GM23248 (cell line): ENCODE measurements at regions not wholly inside any gene's neighbourhood (a gene's known extent, or its start where the extent isn't known, plus 50 kb on each side); places are given as distances from the start of the nearest gene placed in this dataset.
A peak's percentile ranks its signal among the peaks of the same experiment; 100 is the strongest.

Experiments used
- DNase-seq: peaks from one replicate; pipeline ENCODE4 v3.0.0-alpha.2; 2015
- H2AFZ ChIP-seq: fragments of 200-600 bp; sonication (generic); 2 replicates; pipeline ENCODE4 v1.6.1; 2016; ENCODE audit warnings: antibody characterized with exemption
- H3F3A ChIP-seq: fragments of 200-600 bp; sonication (generic); 2 replicates; pipeline ENCODE4 v1.6.1; 2016; ENCODE audit warnings: mild to moderate bottlenecking, antibody characterized with exemption, mixed run types; ENCODE audit not compliant: insufficient read depth
- H3K27ac ChIP-seq: fragments of 200-600 bp; sonication (generic); 2 replicates; pipeline ENCODE4 v1.5.1; 2016; ENCODE audit warnings: mild to moderate bottlenecking
- H3K27me3 ChIP-seq: fragments of 200-600 bp; sonication (generic); replicated peaks from 2 replicates; pipeline ENCODE4 v1.6.1; 2016; ENCODE audit warnings: mild to moderate bottlenecking; ENCODE audit not compliant: insufficient read depth
- H3K36me3 ChIP-seq: fragments of 200-600 bp; sonication (generic); 2 replicates; pipeline ENCODE4 v1.6.1; 2016; ENCODE audit warnings: low read depth, mild to moderate bottlenecking
- H3K4me1 ChIP-seq: fragments of 200-600 bp; sonication (generic); 2 replicates; pipeline ENCODE4 v1.6.1; 2016; ENCODE audit warnings: mild to moderate bottlenecking; ENCODE audit not compliant: insufficient read depth
- H3K4me2 ChIP-seq: fragments of 200-600 bp; sonication (generic); one replicate; pipeline ENCODE4 v1.6.1; 2016; ENCODE audit warnings: mild to moderate bottlenecking; ENCODE audit not compliant: unreplicated experiment
- H3K4me3 ChIP-seq: fragments of 200-600 bp; sonication (generic); 2 replicates; pipeline ENCODE4 v1.5.1; 2016; ENCODE audit warnings: mild to moderate bottlenecking
- H3K79me2 ChIP-seq: fragments of 200-600 bp; sonication (generic); 2 replicates; pipeline ENCODE4 v1.6.1; 2016; ENCODE audit warnings: mild to moderate bottlenecking; ENCODE audit not compliant: insufficient read depth
- H3K9ac ChIP-seq: fragments of 200-600 bp; sonication (generic); 2 replicates; pipeline ENCODE4 v1.6.1; 2016; ENCODE audit warnings: mild to moderate bottlenecking
- H3K9me2 ChIP-seq: fragments of 200-600 bp; sonication (generic); 2 replicates; pipeline ENCODE4 v1.6.1; 2016; ENCODE audit warnings: mixed run types, mild to moderate bottlenecking, moderate library complexity; ENCODE audit not compliant: insufficient read depth
- H3K9me3 ChIP-seq: fragments of 200-600 bp; sonication (generic); one replicate; pipeline ENCODE4 v1.6.1; 2017; ENCODE audit warnings: low read depth
- H4K20me1 ChIP-seq: fragments of 200-600 bp; sonication (generic); 2 replicates; pipeline ENCODE4 v1.6.0; 2016; ENCODE audit not compliant: insufficient read depth
- EZH2 ChIP-seq: fragments of 200-600 bp; sonication (generic); IDR thresholded peaks from 2 replicates; pipeline ENCODE4 v1.6.1; 2018; ENCODE audit warnings: antibody characterized with exemption, mild to moderate bottlenecking; ENCODE audit not compliant: insufficient read depth, poor library complexity, severe bottlenecking
- EZH2phosphoT487 ChIP-seq: fragments of 200-600 bp; sonication (generic); IDR thresholded peaks from 2 replicates; pipeline ENCODE4 v1.6.1; 2018; ENCODE audit warnings: antibody characterized with exemption, moderate library complexity, mild to moderate bottlenecking, low read depth; ENCODE audit not compliant: insufficient read depth
- WGBS, 2 experiments: methylation state at CpG; one replicate each; pipeline ENCODE4 v1.1.6; 2015 to 2017; ENCODE audit warnings: low lambda C conversion rate in 2 of 2, low coverage in 1 of 2; ENCODE audit errors: missing lambda C conversion rate in 2 of 2; 5-methylcytosine and 5-hydroxymethylcytosine counted together
- in situ Hi-C: fragments of 300-500 bp; cut with MboI; formaldehyde crosslinking; loops from 2 replicates; pipeline ENCODE4 v1.15.0; 2020

GRCh38 chr12:91339106-91339505, 156.5 kb upstream of the DCN start:
- in situ Hi-C loops = no loop called here
- no peak for DNase-seq
- TF ChIP-seq EZH2 (no peak), EZH2phosphoT487 (no peak)
- Histone ChIP-seq H3K4me1 (peaks cover 10% of the 10 kb centered on the region), H3K27me3 (no peaks in the 10 kb centered on the region), H4K20me1 (no peaks in the 10 kb centered on the region), H3K9me3 (no peaks in the 10 kb centered on the region), H3K4me2 (no peak overlapping the region), H2AFZ (no peak overlapping the region), H3K27ac (no peak overlapping the region), H3K4me3 (no peak overlapping the region), H3K9ac (no peak overlapping the region), H3K79me2 (no peaks in the 10 kb centered on the region), H3F3A (peaks cover 5% of the 10 kb centered on the region; the same call in 1 of the 2 replicates), H3K9me2 (no peaks in the 10 kb centered on the region), H3K36me3 (no peaks in the 10 kb centered on the region)
- WGBS, 2 experiments = 82 to 84% methylated on average over 2 of the region's 2 CpGs

DNA sequence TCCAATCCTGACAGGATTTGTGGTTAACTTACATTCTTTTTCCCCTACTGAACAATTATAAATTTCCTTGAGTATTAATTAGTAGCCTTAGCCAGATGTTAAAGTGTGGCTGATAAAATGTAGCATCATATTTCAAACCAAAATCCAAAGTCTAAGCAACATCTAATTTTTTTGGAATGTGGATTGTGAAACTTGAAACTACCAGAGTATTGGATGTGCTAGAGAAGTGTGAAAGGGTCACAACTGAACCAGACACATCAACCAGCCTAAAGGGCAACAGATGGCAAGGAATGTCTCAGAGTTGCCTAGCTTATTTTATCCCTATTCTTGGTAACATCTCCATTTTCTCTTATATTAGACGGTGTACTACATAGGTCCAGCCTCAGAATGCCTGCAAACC, 153.1 kb upstream of the DCN start:
- no peak overlapping the region for H3K27ac ChIP-seq
- peak; percentile 17 for DNase-seq
- H3K36me3 ChIP-seq = no peaks in the 10 kb centered on the region
- H3K4me3 ChIP-seq = no peak overlapping the region
- 55% methylated on average over 1 of the region's 1 CpG for WGBS, 2 experiments
- TF ChIP-seq EZH2phosphoT487 = no peak
- TF ChIP-seq EZH2 = no peak
- no peak overlapping the region for H2AFZ ChIP-seq
- H3K9ac ChIP-seq = no peak overlapping the region
- H3K4me2 ChIP-seq = peak overlapping the region; percentile 1
- peaks cover 5% of the 10 kb centered on the region; the same call in 1 of the 2 replicates for H3F3A ChIP-seq
- H3K79me2 ChIP-seq = no peaks in the 10 kb centered on the region
- no peaks in the 10 kb centered on the region for H3K9me3 ChIP-seq
- H3K9me2 ChIP-seq = no peaks in the 10 kb centered on the region
- no peaks in the 10 kb centered on the region for H3K27me3 ChIP-seq
- no peaks in the 10 kb centered on the region for H4K20me1 ChIP-seq
- H3K4me1 ChIP-seq = peaks cover 10% of the 10 kb centered on the region
- in situ Hi-C loops = no loop called here

DNA sequence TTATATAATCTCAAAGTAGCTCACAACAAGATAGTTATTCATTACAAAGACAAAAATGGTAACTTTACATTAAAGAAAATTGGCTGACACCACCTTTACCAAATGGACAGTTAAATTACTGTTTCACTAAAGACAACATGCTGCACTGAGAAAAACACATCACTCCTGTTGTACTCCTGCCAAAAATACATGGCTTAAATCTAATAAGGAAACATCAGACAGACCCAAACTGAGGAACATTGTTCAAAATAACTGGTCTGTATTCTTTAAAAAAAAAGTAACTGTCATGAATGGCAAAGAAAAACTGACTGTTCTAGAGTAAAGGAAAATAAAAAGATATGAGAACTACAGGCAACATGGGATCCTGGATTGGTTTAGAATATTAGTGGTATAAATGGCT, 151.3 kb upstream of the DCN start:
- no peaks in the 10 kb centered on the region for H3K27me3 ChIP-seq
- no peak overlapping the region for H3K9ac ChIP-seq
- H3K9me3 ChIP-seq = no peaks in the 10 kb centered on the region
- no peak overlapping the region for H3K4me3 ChIP-seq
- H3K4me1 ChIP-seq = peaks cover 10% of the 10 kb centered on the region
- no peak overlapping the region for H3K27ac ChIP-seq
- no peak overlapping the region for H3K4me2 ChIP-seq
- peaks cover 5% of the 10 kb centered on the region; the same call in 1 of the 2 replicates for H3F3A ChIP-seq
- no peak for TF ChIP-seq EZH2phosphoT487
- TF ChIP-seq EZH2 = no peak
- no peaks in the 10 kb centered on the region for H3K36me3 ChIP-seq
- in situ Hi-C loops = no loop called here
- no peaks in the 10 kb centered on the region for H3K9me2 ChIP-seq
- H2AFZ ChIP-seq = no peak overlapping the region
- no peak for DNase-seq
- H3K79me2 ChIP-seq = no peaks in the 10 kb centered on the region
- H4K20me1 ChIP-seq = no peaks in the 10 kb centered on the region

DNA sequence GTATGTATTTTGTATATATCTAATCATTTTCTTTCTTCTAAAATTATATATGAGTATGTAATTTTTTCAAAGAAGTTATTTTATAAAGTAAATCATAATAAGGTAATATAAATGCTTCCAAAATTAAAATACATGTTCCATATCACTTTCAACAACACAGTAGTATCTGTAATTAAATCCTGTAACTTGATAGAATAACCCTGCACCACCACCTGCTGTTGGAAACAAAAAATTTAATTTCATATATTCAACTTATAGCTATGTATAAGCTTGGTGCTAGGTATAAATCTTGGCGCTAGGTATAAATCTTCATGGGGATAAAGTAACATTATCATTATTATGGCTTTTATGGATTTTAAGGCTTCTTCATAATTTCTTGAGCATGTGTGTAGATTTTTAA, 149.7 kb upstream of the DCN start:
- Histone ChIP-seq H2AFZ (no peak overlapping the region), H3F3A (peaks cover 8% of the 10 kb centered on the region; the same call in 1 of the 2 replicates), H3K27me3 (no peaks in the 10 kb centered on the region), H3K9me2 (no peaks in the 10 kb centered on the region), H3K27ac (no peak overlapping the region), H3K36me3 (no peaks in the 10 kb centered on the region), H4K20me1 (no peaks in the 10 kb centered on the region), H3K9ac (no peak overlapping the region), H3K4me1 (peaks cover 21% of the 10 kb centered on the region), H3K79me2 (no peaks in the 10 kb centered on the region), H3K9me3 (no peaks in the 10 kb centered on the region), H3K4me3 (no peak overlapping the region), H3K4me2 (no peak overlapping the region)
- in situ Hi-C loops = no loop called here
- TF ChIP-seq EZH2phosphoT487 (no peak), EZH2 (no peak)
- DNase-seq = no peak
- WGBS, 2 experiments = 97 to 98% methylated on average over 1 of the region's 1 CpG

- no peaks in the 10 kb centered on the region for H3K36me3 ChIP-seq
- no peaks in the 10 kb centered on the region for H3K79me2 ChIP-seq
- peaks cover 13% of the 10 kb centered on the region; the same call in 1 of the 2 replicates for H3F3A ChIP-seq
- no peaks in the 10 kb centered on the region for H4K20me1 ChIP-seq
- TF ChIP-seq EZH2phosphoT487 = no peak
- no peak for TF ChIP-seq EZH2
- in situ Hi-C loops = no loop called here
- H3K9ac ChIP-seq = no peak overlapping the region
- 61 to 74% methylated on average over 2 of the region's 2 CpGs for whole genome bisulfite sequencing, 2 experiments
- H3K4me2 ChIP-seq = no peak overlapping the region
- no peaks in the 10 kb centered on the region for H3K27me3 ChIP-seq
- no peak overlapping the region for H3K4me3 ChIP-seq
- no peaks in the 10 kb centered on the region for H3K9me2 ChIP-seq
- H3K9me3 ChIP-seq = no peaks in the 10 kb centered on the region
- no peak overlapping the region for H2AFZ ChIP-seq
- no peak overlapping the region for H3K27ac ChIP-seq
- peak; percentile 25 for DNase-seq
- H3K4me1 ChIP-seq = peaks cover 31% of the 10 kb centered on the region
Measured at GRCh38 chr12:91331371-91331770, 148.8 kb upstream of the DCN start.
